ENCODE measurements at regions not wholly inside any gene's neighbourhood (a gene's known extent, or its start where the extent isn't known, plus 50 kb on each side); places are given as distances from the start of the nearest gene placed in this dataset.

GRCh38 chr3:150292891-150293290 lies 115.2 kb upstream of the TSC22D2 start:
- Histone ChIP-seq H3K4me1 (replicated peaks) (no peaks in the 10 kb centered on the region), H3K9me3 (no peaks in the 10 kb centered on the region), H3K27ac (no peak overlapping the region), H3K4me3 (no peak overlapping the region), H3K36me3 (no peaks in the 10 kb centered on the region), H3K27me3 (replicated peaks; ENCODE audit: insufficient read depth) (no peaks in the 10 kb centered on the region)
- TF ChIP-seq POLR2A (IDR thresholded peaks at IDR 0.05) (no peak), POLR2AphosphoS5 (IDR thresholded peaks at IDR 0.05) (no peak), CTCF (IDR thresholded peaks at IDR 0.05) (no peak)
- no peak for DNase-seq (ENCODE audit: low spot score)
- WGBS = 96% methylated on average over 4 of the region's 4 CpGs
- intact Hi-C loops (cut with DNase I) = no loop called here

DNA sequence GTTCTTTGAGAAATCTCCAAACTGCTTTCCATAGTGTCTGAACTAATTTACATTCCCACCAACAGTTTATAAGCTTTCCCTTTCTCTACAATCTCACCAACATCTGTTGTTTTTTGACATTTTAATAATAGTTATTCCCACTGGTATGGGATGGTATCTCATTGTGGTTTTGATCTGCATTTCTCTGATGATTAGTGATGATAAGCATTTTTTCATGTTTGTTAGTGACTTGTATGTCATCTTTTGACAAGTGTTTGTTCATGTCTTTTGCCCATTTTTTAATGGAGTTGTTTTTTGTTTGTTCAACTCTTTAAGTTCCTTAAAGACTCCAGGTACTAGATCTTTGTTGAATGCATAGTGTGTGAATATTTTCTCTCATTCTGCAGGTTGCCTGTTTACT lies 116.6 kb upstream of the TSC22D2 start:
- TF ChIP-seq POLR2AphosphoS5 (IDR thresholded peaks at IDR 0.05) (no peak), CTCF (IDR thresholded peaks at IDR 0.05) (no peak), POLR2A (IDR thresholded peaks at IDR 0.05) (no peak)
- H3K4me1 ChIP-seq (replicated peaks) = no peaks in the 10 kb centered on the region
- no peak for DNase-seq (ENCODE audit: low spot score)

DNA sequence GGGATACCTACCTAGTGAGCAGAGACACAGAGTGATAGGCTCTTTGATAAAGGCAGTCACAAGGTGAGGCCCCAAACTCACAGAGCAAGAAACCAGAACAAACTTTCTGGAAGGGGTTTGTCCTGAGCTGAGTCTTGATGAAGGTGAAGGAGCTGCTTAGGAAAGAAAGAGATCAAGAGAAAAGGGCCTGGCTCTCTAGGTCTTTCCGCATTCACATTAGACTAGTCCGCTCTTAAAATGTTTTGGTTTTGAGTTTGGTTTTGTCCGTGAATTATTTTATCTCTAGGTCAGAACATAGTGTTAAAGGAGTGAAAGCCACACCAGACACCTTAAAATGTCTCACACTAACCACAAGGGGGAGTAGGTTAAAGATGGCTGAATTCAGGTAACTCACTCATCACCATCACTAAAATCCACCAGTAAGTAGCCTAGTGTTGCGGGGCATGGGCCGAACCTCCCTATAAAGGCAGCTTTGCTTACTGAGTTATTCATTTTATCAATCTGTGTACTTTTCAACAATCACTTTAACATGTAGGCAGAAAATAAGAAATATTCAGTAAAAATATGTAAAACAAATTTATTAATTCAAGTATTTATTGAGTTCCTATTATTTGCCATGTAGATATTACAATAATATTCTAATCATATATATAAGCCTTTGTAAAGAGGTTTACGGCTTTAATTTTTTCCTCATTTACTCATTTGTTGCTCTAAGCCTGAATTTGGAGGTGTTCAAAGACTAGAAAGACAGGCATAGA lies 121.5 kb upstream of the TSC22D2 start:
- no peaks in the 10 kb centered on the region for H3K36me3 ChIP-seq
- no peak overlapping the region for H3K27ac ChIP-seq
- no peaks in the 10 kb centered on the region for H3K9me3 ChIP-seq
- peak; percentile 10 for DNase-seq (ENCODE audit: low spot score)
- H3K4me3 ChIP-seq = no peak overlapping the region
- no peaks in the 10 kb centered on the region for H3K4me1 ChIP-seq (replicated peaks)
- intact Hi-C loops (cut with DNase I) = loop anchor here (5.0 kb wide), 1 partner anchor 211 kb away; no protein-coding TSS in a partner anchor
- no peaks in the 10 kb centered on the region for H3K27me3 ChIP-seq (replicated peaks; ENCODE audit: insufficient read depth)
- TF ChIP-seq CTCF (IDR thresholded peaks at IDR 0.05) (peak; percentile 13 to 71 (median 59)), POLR2A (IDR thresholded peaks at IDR 0.05) (no peak), POLR2AphosphoS5 (IDR thresholded peaks at IDR 0.05) (peak; percentile 34)
- 72% methylated on average over 6 of the region's 6 CpGs for WGBS

More for the DNA sequence above, 116.6 kb upstream of the TSC22D2 start:
- Histone ChIP-seq H3K27me3 (replicated peaks; ENCODE audit: insufficient read depth) (no peaks in the 10 kb centered on the region), H3K36me3 (no peaks in the 10 kb centered on the region), H3K4me3 (no peak overlapping the region), H3K9me3 (no peaks in the 10 kb centered on the region), H3K27ac (no peak overlapping the region)
- intact Hi-C loops (cut with DNase I) = no loop called here

DNA sequence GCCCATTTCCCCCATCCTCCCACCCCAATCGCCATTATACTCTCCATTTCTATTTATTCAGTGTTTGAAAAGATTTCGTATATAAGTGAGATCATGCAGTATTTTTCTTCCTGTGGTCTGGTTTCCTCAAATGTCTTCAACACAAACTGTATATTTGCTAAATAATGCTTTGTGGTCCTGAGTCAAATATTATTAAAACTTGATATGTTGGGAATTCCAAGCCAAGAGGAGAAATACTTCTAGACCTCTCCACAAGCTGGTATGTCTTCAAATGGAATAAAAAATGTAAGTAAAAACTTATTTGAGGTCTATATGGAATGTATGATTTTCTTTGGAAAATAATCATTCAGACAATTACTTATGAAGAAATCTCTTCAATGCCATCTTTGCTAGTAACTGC lies 122.5 kb upstream of the TSC22D2 start:
- no peak for DNase-seq (ENCODE audit: low spot score)
- Histone ChIP-seq H3K27me3 (replicated peaks; ENCODE audit: insufficient read depth) (no peaks in the 10 kb centered on the region), H3K4me3 (no peak overlapping the region), H3K36me3 (no peaks in the 10 kb centered on the region), H3K4me1 (replicated peaks) (no peaks in the 10 kb centered on the region), H3K9me3 (no peaks in the 10 kb centered on the region), H3K27ac (no peak overlapping the region)
- no peak for TF ChIP-seq POLR2AphosphoS5 (IDR thresholded peaks at IDR 0.05)
- TF ChIP-seq POLR2A (IDR thresholded peaks at IDR 0.05) = no peak
- TF ChIP-seq CTCF (IDR thresholded peaks at IDR 0.05) = no peak
- intact Hi-C loops (cut with DNase I) = loop anchor here (5.0 kb wide), 1 partner anchor 212 kb away; no protein-coding TSS in a partner anchor
- WGBS = 95% methylated on average over 2 of the region's 2 CpGs

GRCh38 chr3:150278843-150279381 lies 129.2 kb upstream of the TSC22D2 start:
- Histone ChIP-seq H3K4me3 (no peak overlapping the region), H3K4me1 (replicated peaks) (no peaks in the 10 kb centered on the region), H3K27me3 (replicated peaks; ENCODE audit: insufficient read depth) (no peaks in the 10 kb centered on the region), H3K36me3 (no peaks in the 10 kb centered on the region), H3K27ac (no peak overlapping the region), H3K9me3 (no peaks in the 10 kb centered on the region)
- no peak for DNase-seq (ENCODE audit: low spot score)
- TF ChIP-seq POLR2A (IDR thresholded peaks at IDR 0.05) = no peak
- no peak for TF ChIP-seq CTCF (IDR thresholded peaks at IDR 0.05)
- TF ChIP-seq POLR2AphosphoS5 (IDR thresholded peaks at IDR 0.05) = peak; percentile 11
- intact Hi-C loops (cut with DNase I) = no loop called here
- 31% methylated on average over 7 of the region's 7 CpGs for WGBS
